ENCODE measurements at regions not wholly inside any gene's neighbourhood (a gene's known extent, or its start where the extent isn't known, plus 50 kb on each side); places are given as distances from the start of the nearest gene placed in this dataset.
"Not testable (repeated sequence)": the region's sequence is repeated elsewhere in the genome, so short reads cannot be mapped to it uniquely, and the experiment has no call there.

DNA sequence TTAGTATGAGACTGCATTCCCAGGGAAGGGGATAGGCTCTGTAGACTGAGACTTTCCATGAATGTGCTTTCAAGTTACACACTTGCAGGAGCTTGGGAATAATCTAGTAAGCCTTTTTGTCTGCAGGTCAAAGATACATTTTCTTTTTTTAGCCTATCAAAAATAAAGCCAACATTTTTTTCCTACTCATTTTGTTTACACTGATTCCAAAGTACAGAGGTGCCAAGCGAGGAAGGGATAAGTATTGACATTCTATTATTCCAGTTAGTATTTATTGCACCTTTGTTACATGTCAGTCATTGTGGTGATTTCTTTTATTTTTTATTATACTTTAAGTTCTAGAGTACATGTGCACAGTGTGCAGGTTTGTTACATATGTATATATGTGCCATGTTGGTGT, 413.0 kb upstream of the CHORDC1 start:
- intact Hi-C loops (cut with DNase I), result no loop called here
- DNase-seq (ENCODE audit: low spot score in 2 of 2), result no peak
- H3K4me3 ChIP-seq, result no peak overlapping the region
- H3K27ac ChIP-seq, result no peak overlapping the region
- TF ChIP-seq, protein P1, sequence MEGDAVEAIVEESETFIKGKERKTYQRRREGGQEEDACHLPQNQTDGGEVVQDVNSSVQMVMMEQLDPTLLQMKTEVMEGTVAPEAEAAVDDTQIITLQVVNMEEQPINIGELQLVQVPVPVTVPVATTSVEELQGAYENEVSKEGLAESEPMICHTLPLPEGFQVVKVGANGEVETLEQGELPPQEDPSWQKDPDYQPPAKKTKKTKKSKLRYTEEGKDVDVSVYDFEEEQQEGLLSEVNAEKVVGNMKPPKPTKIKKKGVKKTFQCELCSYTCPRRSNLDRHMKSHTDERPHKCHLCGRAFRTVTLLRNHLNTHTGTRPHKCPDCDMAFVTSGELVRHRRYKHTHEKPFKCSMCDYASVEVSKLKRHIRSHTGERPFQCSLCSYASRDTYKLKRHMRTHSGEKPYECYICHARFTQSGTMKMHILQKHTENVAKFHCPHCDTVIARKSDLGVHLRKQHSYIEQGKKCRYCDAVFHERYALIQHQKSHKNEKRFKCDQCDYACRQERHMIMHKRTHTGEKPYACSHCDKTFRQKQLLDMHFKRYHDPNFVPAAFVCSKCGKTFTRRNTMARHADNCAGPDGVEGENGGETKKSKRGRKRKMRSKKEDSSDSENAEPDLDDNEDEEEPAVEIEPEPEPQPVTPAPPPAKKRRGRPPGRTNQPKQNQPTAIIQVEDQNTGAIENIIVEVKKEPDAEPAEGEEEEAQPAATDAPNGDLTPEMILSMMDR (IDR thresholded peaks at IDR 0.05), result no peak
- no peaks in the 10 kb centered on the region for H3K9me3 ChIP-seq
- no peaks in the 10 kb centered on the region for H3K27me3 ChIP-seq
- no peaks in the 10 kb centered on the region for H3K4me1 ChIP-seq
- H3K36me3 ChIP-seq, result no peaks in the 10 kb centered on the region

DNA sequence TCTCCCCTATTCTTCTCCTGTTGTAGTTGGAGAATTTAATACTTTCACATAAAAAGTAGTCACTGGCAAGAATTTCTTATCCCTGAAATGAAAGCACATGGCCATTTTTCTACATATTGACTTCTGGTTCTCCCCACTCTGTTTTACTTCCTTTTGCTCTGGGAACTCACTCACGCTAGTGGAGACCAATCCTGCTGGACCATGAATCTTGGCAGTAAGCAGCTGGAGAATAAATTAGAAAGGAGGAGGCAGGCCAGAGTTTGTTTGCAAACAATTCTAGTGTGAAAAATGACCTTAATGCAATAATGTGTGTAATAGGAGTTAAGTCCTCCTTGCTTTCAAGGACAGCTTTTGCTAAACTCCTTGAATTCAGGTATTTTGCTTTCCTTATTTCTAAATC, 412.3 kb upstream of the CHORDC1 start:
- Histone ChIP-seq H3K36me3 (no peaks in the 10 kb centered on the region), H3K9me3 (no peaks in the 10 kb centered on the region), H3K4me1 (no peaks in the 10 kb centered on the region), H3K27me3 (no peaks in the 10 kb centered on the region), H3K27ac (no peak overlapping the region), H3K4me3 (no peak overlapping the region)
- TF ChIP-seq, protein P1 (IDR thresholded peaks at IDR 0.05), result no peak
- no peak for DNase-seq (ENCODE audit: low spot score in 2 of 2)
- intact Hi-C loops (cut with DNase I), result no loop called here

DNA sequence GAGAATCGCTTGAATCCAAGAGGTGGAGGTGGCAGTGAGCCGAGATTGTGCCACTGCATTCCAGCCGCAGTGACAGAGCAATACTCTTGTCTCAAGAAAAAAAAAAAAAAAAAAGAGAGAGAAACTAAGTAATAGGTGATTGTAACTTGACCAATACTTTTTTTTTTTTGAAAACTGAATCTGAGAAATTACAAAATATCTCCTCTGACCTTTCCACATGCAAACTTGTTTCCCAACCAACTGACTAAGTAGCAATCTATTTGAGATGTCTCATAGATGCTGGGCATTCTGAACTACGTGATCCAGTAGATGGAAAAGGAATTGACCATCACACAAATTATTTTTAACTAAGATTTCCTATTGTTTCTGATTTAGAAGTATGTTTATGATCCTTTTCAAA, 407.3 kb upstream of the CHORDC1 start:
- TF ChIP-seq, protein P1 (IDR thresholded peaks at IDR 0.05), result no peak

DNA sequence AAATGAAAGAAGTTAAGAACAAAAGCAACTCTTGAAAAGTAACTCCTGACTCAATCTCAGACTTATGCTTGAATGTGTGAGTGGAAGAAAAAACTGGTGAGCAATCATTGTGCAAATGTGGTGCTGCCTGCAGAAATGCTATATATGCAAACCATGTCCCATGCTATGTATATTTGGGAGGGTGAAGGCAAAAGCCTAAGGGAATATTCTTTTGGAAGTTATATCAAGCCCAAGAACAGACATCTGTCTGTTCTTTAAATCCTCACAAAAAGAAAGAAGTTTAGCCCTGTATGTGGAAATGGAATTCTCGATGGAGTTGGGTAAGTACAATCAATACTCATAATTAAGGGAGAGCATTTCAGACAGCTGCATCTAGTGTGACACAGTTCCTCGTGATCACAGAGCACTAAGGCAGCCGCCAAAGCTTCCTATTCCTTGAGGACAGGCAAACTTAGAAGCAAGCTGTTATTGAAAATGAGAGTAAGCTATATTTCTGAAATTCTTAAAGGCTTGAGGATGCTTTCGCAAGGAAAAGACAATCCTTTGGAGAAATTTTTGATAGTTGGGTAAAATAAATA, 406.5 kb upstream of the CHORDC1 start:
- intact Hi-C loops (cut with DNase I), result no loop called here
- no peaks in the 10 kb centered on the region for H3K4me1 ChIP-seq
- H3K27ac ChIP-seq, result no peak overlapping the region
- H3K36me3 ChIP-seq, result no peaks in the 10 kb centered on the region
- no peak overlapping the region for H3K4me3 ChIP-seq
- DNase-seq (ENCODE audit: low spot score in 2 of 2), result no peak
- TF ChIP-seq, protein P1 (IDR thresholded peaks at IDR 0.05), result no peak
- H3K27me3 ChIP-seq, result no peaks in the 10 kb centered on the region
- H3K9me3 ChIP-seq, result no peaks in the 10 kb centered on the region

More for the DNA sequence above, 407.3 kb upstream of the CHORDC1 start:
- intact Hi-C loops (cut with DNase I), result no loop called here
- H3K27me3 ChIP-seq, result no peaks in the 10 kb centered on the region
- no peak overlapping the region for H3K4me3 ChIP-seq
- no peaks in the 10 kb centered on the region for H3K9me3 ChIP-seq
- H3K36me3 ChIP-seq, result no peaks in the 10 kb centered on the region
- no peak for DNase-seq (ENCODE audit: low spot score in 2 of 2)
- H3K27ac ChIP-seq, result no peak overlapping the region
- H3K4me1 ChIP-seq, result no peaks in the 10 kb centered on the region

DNA sequence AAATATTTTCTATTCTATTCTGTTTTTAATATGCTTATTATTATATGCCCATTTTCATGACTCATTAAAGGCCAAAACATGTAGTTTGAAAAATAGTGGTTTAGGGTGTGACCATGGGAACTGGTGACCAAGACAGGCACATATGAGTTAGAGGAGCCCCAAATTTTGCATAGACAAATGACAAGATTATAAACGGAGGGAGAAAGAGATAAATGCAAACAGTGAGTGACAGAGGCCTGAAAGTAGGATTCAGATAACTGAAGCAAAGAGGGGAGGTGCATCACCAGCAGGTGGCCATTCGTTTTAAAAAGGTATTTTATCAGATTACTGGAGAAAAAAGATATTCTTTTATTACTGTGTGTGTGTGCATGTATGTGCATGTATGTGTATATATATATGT, 391.5 kb upstream of the CHORDC1 start:
- H3K4me3 ChIP-seq, result no peak overlapping the region
- no peak for DNase-seq (ENCODE audit: low spot score in 2 of 2)
- H3K9me3 ChIP-seq, result no peaks in the 10 kb centered on the region
- H3K4me1 ChIP-seq, result no peaks in the 10 kb centered on the region
- H3K27me3 ChIP-seq, result no peaks in the 10 kb centered on the region
- intact Hi-C loops (cut with DNase I), result no loop called here
- no peak overlapping the region for H3K27ac ChIP-seq
- H3K36me3 ChIP-seq, result no peaks in the 10 kb centered on the region
- TF ChIP-seq, protein P1 (IDR thresholded peaks at IDR 0.05), result no peak

DNA sequence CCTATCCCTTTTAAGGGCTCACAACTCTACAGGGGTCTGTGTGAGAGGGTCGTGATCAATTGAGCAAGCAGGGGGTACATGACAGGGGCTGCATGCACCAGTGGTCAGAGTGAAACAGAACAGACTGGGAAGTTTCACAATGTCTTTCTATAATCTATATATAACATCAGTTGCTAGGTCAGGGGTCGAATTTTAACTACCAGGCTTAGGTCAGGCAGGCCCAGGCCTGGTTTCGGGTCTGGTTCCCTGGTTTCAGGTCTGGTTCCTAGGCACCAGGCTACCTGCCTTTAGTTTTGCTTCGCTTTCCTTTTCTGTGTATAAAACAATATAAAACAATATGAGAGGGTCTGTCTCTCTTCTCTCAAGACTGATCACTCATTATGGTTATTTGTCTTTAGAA, 390.2 kb upstream of the CHORDC1 start:
- H3K36me3 ChIP-seq; H3K4me1 ChIP-seq; H3K27me3 ChIP-seq; DNase-seq (ENCODE audit: low spot score in 2 of 2); H3K27ac ChIP-seq; H3K4me3 ChIP-seq; H3K9me3 ChIP-seq; intact Hi-C loops (cut with DNase I): not testable (repeated sequence)

All from ascending aorta (tissue), 2 donors.